ENCODE measurements at regions not wholly inside any gene's neighbourhood (a gene's known extent, or its start where the extent isn't known, plus 50 kb on each side); places are given as distances from the start of the nearest gene placed in this dataset.

GRCh38 chr2:234143896-234144295 lies 93.4 kb downstream of the SPP2 start:
- 100% methylated on average over 1 of the region's 3 CpGs for WGBS (ENCODE audit: insufficient coverage)
- Histone ChIP-seq H3K27me3 (replicated peaks in 2 of 5; ENCODE audit: control insufficient read depth in 4 of 5, insufficient read depth in 5 of 5, low read length in 4 of 5) (peaks cover 0 to 12% (median 5%) of the 10 kb centered on the region in 5 experiments), H3K36me3 (ENCODE audit: control insufficient read depth in 4 of 4, insufficient read depth in 4 of 4, low read length in 3 of 4) (no peaks in the 10 kb centered on the region), H3K4me3 (ENCODE audit: control insufficient read depth in 1 of 7, extremely low read depth in 1 of 7, insufficient read depth in 4 of 7, low read depth in 2 of 7, low read length in 6 of 7) (no peak overlapping the region), H3K4me1 (ENCODE audit: control extremely low read depth in 1 of 4, control insufficient read depth in 4 of 4, insufficient read depth in 4 of 4, low read length in 3 of 4) (peaks cover 0 to 9% (median 0%) of the 10 kb centered on the region in 4 experiments), H3K9me3 (ENCODE audit: control extremely low read depth in 1 of 5, control insufficient read depth in 4 of 5, insufficient read depth in 2 of 5, low read depth in 1 of 5, low read length in 4 of 5) (no peaks in the 10 kb centered on the region), H3K27ac (ENCODE audit: insufficient read depth in 1 of 2, low read depth in 1 of 2, low read length in 2 of 2, poor library complexity in 1 of 2, severe bottlenecking in 2 of 2) (no peak overlapping the region)
- POLR2A ChIA-PET = no interaction called here
- no peak for DNase-seq
- CTCF ChIA-PET = no interaction called here

DNA sequence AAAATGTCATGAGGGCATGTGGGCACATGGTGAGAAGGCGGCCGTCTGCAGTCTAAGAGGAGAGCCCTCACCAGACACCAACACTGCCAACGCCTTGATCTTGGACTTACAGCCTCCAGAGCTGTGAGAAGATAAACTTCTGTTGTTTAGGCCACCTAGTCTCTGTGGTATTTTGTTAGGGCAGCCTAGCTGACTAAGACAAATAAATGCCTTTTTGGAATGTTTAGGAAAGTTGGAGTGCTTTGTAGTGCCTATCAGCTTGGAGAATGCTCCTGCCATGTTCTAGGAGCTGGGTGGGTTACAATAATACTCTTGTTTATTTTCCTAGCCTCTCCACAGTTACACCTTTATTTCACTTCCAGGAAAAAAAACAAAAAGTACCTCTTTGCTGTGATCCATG lies 92.0 kb downstream of the SPP2 start:
- Histone ChIP-seq H3K27ac (ENCODE audit: insufficient read depth in 1 of 2, low read depth in 1 of 2, low read length in 2 of 2, poor library complexity in 1 of 2, severe bottlenecking in 2 of 2) (no peak overlapping the region), H3K36me3 (ENCODE audit: control insufficient read depth in 4 of 4, insufficient read depth in 4 of 4, low read length in 3 of 4) (no peaks in the 10 kb centered on the region), H3K4me1 (ENCODE audit: control extremely low read depth in 1 of 4, control insufficient read depth in 4 of 4, insufficient read depth in 4 of 4, low read length in 3 of 4) (peaks cover 0 to 8% (median 0%) of the 10 kb centered on the region in 4 experiments), H3K9me3 (ENCODE audit: control extremely low read depth in 1 of 5, control insufficient read depth in 4 of 5, insufficient read depth in 2 of 5, low read depth in 1 of 5, low read length in 4 of 5) (no peaks in the 10 kb centered on the region), H3K4me3 (ENCODE audit: control insufficient read depth in 1 of 7, extremely low read depth in 1 of 7, insufficient read depth in 4 of 7, low read depth in 2 of 7, low read length in 6 of 7) (no peak overlapping the region), H3K27me3 (replicated peaks in 2 of 5; ENCODE audit: control insufficient read depth in 4 of 5, insufficient read depth in 5 of 5, low read length in 4 of 5) (peaks cover 0 to 12% (median 5%) of the 10 kb centered on the region in 5 experiments)
- WGBS (ENCODE audit: insufficient coverage) = 100% methylated on average over 2 of the region's 3 CpGs
- CTCF ChIA-PET = interaction anchor here (0.7 to 1.1 kb wide), 2 partner anchors 11 to 164 kb away, joined by 3 read pairs; no protein-coding TSS in a partner anchor
- POLR2A ChIA-PET = no interaction called here
- DNase-seq = no peak

GRCh38 chr2:234139755-234140154 lies 89.3 kb downstream of the SPP2 start:
- H3K27ac ChIP-seq (ENCODE audit: insufficient read depth in 1 of 2, low read depth in 1 of 2, low read length in 2 of 2, poor library complexity in 1 of 2, severe bottlenecking in 2 of 2) = no peak overlapping the region
- no peaks in the 10 kb centered on the region for H3K36me3 ChIP-seq (ENCODE audit: control insufficient read depth in 4 of 4, insufficient read depth in 4 of 4, low read length in 3 of 4)
- H3K4me3 ChIP-seq (ENCODE audit: control insufficient read depth in 1 of 7, extremely low read depth in 1 of 7, insufficient read depth in 4 of 7, low read depth in 2 of 7, low read length in 6 of 7) = no peak overlapping the region
- DNase-seq = no peak
- 100% methylated on average over 2 of the region's 5 CpGs for WGBS (ENCODE audit: insufficient coverage)
- peaks cover 0 to 16% (median 5%) of the 10 kb centered on the region in 5 experiments for H3K27me3 ChIP-seq (replicated peaks in 2 of 5; ENCODE audit: control insufficient read depth in 4 of 5, insufficient read depth in 5 of 5, low read length in 4 of 5)
- CTCF ChIA-PET = interaction anchor here (1.7 to 2.0 kb wide), 2 partner anchors 11 to 358 kb away, joined by 7 to 10 read pairs; partner anchors contain the start of gene ARL4C
- no peaks in the 10 kb centered on the region for H3K4me1 ChIP-seq (ENCODE audit: control extremely low read depth in 1 of 4, control insufficient read depth in 4 of 4, insufficient read depth in 4 of 4, low read length in 3 of 4)
- POLR2A ChIA-PET = no interaction called here
- H3K9me3 ChIP-seq (ENCODE audit: control extremely low read depth in 1 of 5, control insufficient read depth in 4 of 5, insufficient read depth in 2 of 5, low read depth in 1 of 5, low read length in 4 of 5) = no peaks in the 10 kb centered on the region

DNA sequence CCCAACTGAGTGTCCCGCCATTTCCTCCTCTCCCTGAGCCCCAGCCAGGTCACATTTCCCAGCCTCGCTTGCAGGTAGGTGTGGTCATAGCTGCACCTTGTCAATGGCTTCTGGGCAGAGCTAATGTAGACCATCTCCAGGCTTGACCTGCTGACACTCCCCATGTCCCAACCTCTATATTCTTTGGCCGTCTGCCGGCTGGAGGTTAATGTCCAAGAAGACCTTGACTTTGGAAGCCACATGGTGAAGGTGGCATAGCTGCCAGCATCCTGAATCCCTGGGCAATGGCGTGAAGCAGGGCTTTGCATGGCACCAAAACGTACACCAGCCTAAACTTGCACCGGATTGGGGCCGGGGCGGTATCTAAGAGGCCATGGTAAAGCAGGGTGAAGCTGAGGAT lies 88.3 kb downstream of the SPP2 start:
- 99% methylated on average over 9 of the region's 9 CpGs for WGBS (ENCODE audit: insufficient coverage)
- ChIA-PET CTCF (interaction anchor here (0.5 kb wide), 1 partner anchor 977 kb away, joined by 3 read pairs; no protein-coding TSS in a partner anchor), POLR2A (no interaction called here)
- peaks cover 0 to 16% (median 5%) of the 10 kb centered on the region in 5 experiments for H3K27me3 ChIP-seq (replicated peaks in 2 of 5; ENCODE audit: control insufficient read depth in 4 of 5, insufficient read depth in 5 of 5, low read length in 4 of 5)
- H3K9me3 ChIP-seq (ENCODE audit: control extremely low read depth in 1 of 5, control insufficient read depth in 4 of 5, insufficient read depth in 2 of 5, low read depth in 1 of 5, low read length in 4 of 5) = no peaks in the 10 kb centered on the region
- no peak overlapping the region for H3K27ac ChIP-seq (ENCODE audit: insufficient read depth in 1 of 2, low read depth in 1 of 2, low read length in 2 of 2, poor library complexity in 1 of 2, severe bottlenecking in 2 of 2)
- H3K36me3 ChIP-seq (ENCODE audit: control insufficient read depth in 4 of 4, insufficient read depth in 4 of 4, low read length in 3 of 4) = no peaks in the 10 kb centered on the region
- DNase-seq = no peak
- H3K4me3 ChIP-seq (ENCODE audit: control insufficient read depth in 1 of 7, extremely low read depth in 1 of 7, insufficient read depth in 4 of 7, low read depth in 2 of 7, low read length in 6 of 7) = no peak overlapping the region
- no peaks in the 10 kb centered on the region for H3K4me1 ChIP-seq (ENCODE audit: control extremely low read depth in 1 of 4, control insufficient read depth in 4 of 4, insufficient read depth in 4 of 4, low read length in 3 of 4)

- Histone ChIP-seq H3K9me3 (ENCODE audit: control extremely low read depth in 1 of 5, control insufficient read depth in 4 of 5, insufficient read depth in 2 of 5, low read depth in 1 of 5, low read length in 4 of 5) (no peaks in the 10 kb centered on the region), H3K4me3 (ENCODE audit: control insufficient read depth in 1 of 7, extremely low read depth in 1 of 7, insufficient read depth in 4 of 7, low read depth in 2 of 7, low read length in 6 of 7) (no peak overlapping the region), H3K4me1 (ENCODE audit: control extremely low read depth in 1 of 4, control insufficient read depth in 4 of 4, insufficient read depth in 4 of 4, low read length in 3 of 4) (no peaks in the 10 kb centered on the region), H3K36me3 (ENCODE audit: control insufficient read depth in 4 of 4, insufficient read depth in 4 of 4, low read length in 3 of 4) (no peaks in the 10 kb centered on the region), H3K27ac (ENCODE audit: insufficient read depth in 1 of 2, low read depth in 1 of 2, low read length in 2 of 2, poor library complexity in 1 of 2, severe bottlenecking in 2 of 2) (no peak overlapping the region), H3K27me3 (replicated peaks in 2 of 5; ENCODE audit: control insufficient read depth in 4 of 5, insufficient read depth in 5 of 5, low read length in 4 of 5) (peaks cover 0 to 16% (median 5%) of the 10 kb centered on the region in 5 experiments)
- WGBS (ENCODE audit: insufficient coverage) = 97% methylated on average over 3 of the region's 6 CpGs
- DNase-seq = no peak
- POLR2A ChIA-PET = no interaction called here
- CTCF ChIA-PET = interaction anchor here (3.0 to 3.2 kb wide), 2 partner anchors 32 to 365 kb away, joined by 12 to 37 read pairs; no protein-coding TSS in a partner anchor
Observed at GRCh38 chr2:234137400-234138014, 87.0 kb downstream of the SPP2 start.

GRCh38 chr2:234136461-234136860 lies 86.0 kb downstream of the SPP2 start:
- no peak for DNase-seq
- H3K9me3 ChIP-seq (ENCODE audit: control extremely low read depth in 1 of 5, control insufficient read depth in 4 of 5, insufficient read depth in 2 of 5, low read depth in 1 of 5, low read length in 4 of 5) = no peaks in the 10 kb centered on the region
- no peaks in the 10 kb centered on the region for H3K36me3 ChIP-seq (ENCODE audit: control insufficient read depth in 4 of 4, insufficient read depth in 4 of 4, low read length in 3 of 4)
- POLR2A ChIA-PET = no interaction called here
- peaks cover 0 to 17% (median 5%) of the 10 kb centered on the region in 5 experiments for H3K27me3 ChIP-seq (replicated peaks in 2 of 5; ENCODE audit: control insufficient read depth in 4 of 5, insufficient read depth in 5 of 5, low read length in 4 of 5)
- no peaks in the 10 kb centered on the region for H3K4me1 ChIP-seq (ENCODE audit: control extremely low read depth in 1 of 4, control insufficient read depth in 4 of 4, insufficient read depth in 4 of 4, low read length in 3 of 4)
- CTCF ChIA-PET = interaction anchor here (1.4 to 3.2 kb wide), 4 partner anchors 33 to 411 kb away, joined by 4 to 37 read pairs (median 9); no protein-coding TSS in a partner anchor
- H3K27ac ChIP-seq (ENCODE audit: insufficient read depth in 1 of 2, low read depth in 1 of 2, low read length in 2 of 2, poor library complexity in 1 of 2, severe bottlenecking in 2 of 2) = no peak overlapping the region
- H3K4me3 ChIP-seq (ENCODE audit: control insufficient read depth in 1 of 7, extremely low read depth in 1 of 7, insufficient read depth in 4 of 7, low read depth in 2 of 7, low read length in 6 of 7) = no peak overlapping the region

DNA sequence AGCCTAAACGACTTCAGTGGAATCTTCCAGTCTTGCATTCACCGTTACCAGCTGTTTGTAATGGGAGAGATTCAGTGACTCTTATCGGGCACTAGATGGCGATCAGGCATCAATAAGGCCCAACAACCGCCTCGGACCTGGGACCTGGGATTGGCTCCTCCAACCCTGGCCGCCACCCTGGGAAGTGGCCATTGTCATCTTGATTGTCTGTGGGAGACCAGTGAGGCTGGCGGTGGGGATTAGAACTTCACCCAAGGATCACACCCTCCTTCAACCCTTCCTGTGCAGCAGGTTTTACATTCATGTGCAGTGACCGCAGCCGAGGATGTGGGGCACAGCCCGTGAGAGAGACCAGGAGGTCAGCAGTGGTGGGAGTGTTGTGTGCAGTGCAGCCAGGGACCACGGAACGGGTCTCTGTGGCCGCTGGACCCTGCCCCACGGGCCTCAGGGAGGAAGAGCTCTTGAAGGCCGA lies 85.3 kb downstream of the SPP2 start:
- Histone ChIP-seq H3K4me3 (ENCODE audit: control insufficient read depth in 1 of 7, extremely low read depth in 1 of 7, insufficient read depth in 4 of 7, low read depth in 2 of 7, low read length in 6 of 7) (no peak overlapping the region), H3K9me3 (ENCODE audit: control extremely low read depth in 1 of 5, control insufficient read depth in 4 of 5, insufficient read depth in 2 of 5, low read depth in 1 of 5, low read length in 4 of 5) (no peaks in the 10 kb centered on the region), H3K4me1 (ENCODE audit: control extremely low read depth in 1 of 4, control insufficient read depth in 4 of 4, insufficient read depth in 4 of 4, low read length in 3 of 4) (no peaks in the 10 kb centered on the region), H3K36me3 (ENCODE audit: control insufficient read depth in 4 of 4, insufficient read depth in 4 of 4, low read length in 3 of 4) (no peaks in the 10 kb centered on the region), H3K27ac (ENCODE audit: insufficient read depth in 1 of 2, low read depth in 1 of 2, low read length in 2 of 2, poor library complexity in 1 of 2, severe bottlenecking in 2 of 2) (no peak overlapping the region), H3K27me3 (replicated peaks in 2 of 5; ENCODE audit: control insufficient read depth in 4 of 5, insufficient read depth in 5 of 5, low read length in 4 of 5) (peaks cover 0 to 19% (median 6%) of the 10 kb centered on the region in 5 experiments)
- POLR2A ChIA-PET = interaction anchor here (0.6 kb wide), 1 partner anchor 1176 kb away, joined by 3 read pairs; no protein-coding TSS in a partner anchor
- CTCF ChIA-PET = interaction anchor here (0.6 to 3.2 kb wide), 17 partner anchors 12 to 985 kb away, joined by 3 to 37 read pairs (median 4); partner anchors contain the start of gene ARL4C
- peak; percentile 36 to 65 (median 61) for DNase-seq
- WGBS (ENCODE audit: insufficient coverage) = 33% methylated on average over 10 of the region's 16 CpGs
